GM18873 (cell line): ENCODE measurements at regions not wholly inside any gene's neighbourhood (a gene's known extent, or its start where the extent isn't known, plus 50 kb on each side); places are given as distances from the start of the nearest gene placed in this dataset.
"Not testable (repeated sequence)": the region's sequence is repeated elsewhere in the genome, so short reads cannot be mapped to it uniquely, and the experiment has no call there.

ENCODE experiments used
- ATAC-seq: cut with Tn5 transposase; IDR thresholded peaks from one replicate; pipeline ENCODE4 v1.9.1; 2021; ENCODE audit warnings: mild to moderate bottlenecking, moderate library complexity, moderate number of reproducible peaks; ENCODE audit not compliant: unreplicated experiment, low FRiP score

- no peak for ATAC-seq
Measured at GRCh38 chr7:68691261-68692216, 906.7 kb upstream of the AUTS2 start.

- ATAC-seq, result no peak
Measured at GRCh38 chr7:68692511-68692910, 905.8 kb upstream of the AUTS2 start.

- ATAC-seq, result no peak
Measured at GRCh38 chr7:68694656-68695055, 903.6 kb upstream of the AUTS2 start.

GRCh38 chr7:68697796-68698280 lies 900.4 kb upstream of the AUTS2 start:
- ATAC-seq, result no peak

GRCh38 chr7:68699090-68699711 lies 899.1 kb upstream of the AUTS2 start:
- no peak for ATAC-seq

- ATAC-seq, result no peak
Measured at GRCh38 chr7:68700414-68700813, 897.9 kb upstream of the AUTS2 start.

- no peak for ATAC-seq
Measured at GRCh38 chr7:68706291-68706690, 892.0 kb upstream of the AUTS2 start.

GRCh38 chr7:68707159-68707558 lies 891.1 kb upstream of the AUTS2 start:
- ATAC-seq, result no peak

- ATAC-seq, result no peak
Measured at GRCh38 chr7:68707958-68708357, 890.3 kb upstream of the AUTS2 start.

GRCh38 chr7:68712956-68713495 lies 885.2 kb upstream of the AUTS2 start:
- no peak for ATAC-seq

GRCh38 chr7:68714135-68714534 lies 884.1 kb upstream of the AUTS2 start:
- ATAC-seq, result not testable (repeated sequence)

GRCh38 chr7:68715907-68716306 lies 882.4 kb upstream of the AUTS2 start:
- ATAC-seq, result no peak

- ATAC-seq, result no peak
Measured at GRCh38 chr7:68717176-68717575, 881.1 kb upstream of the AUTS2 start.

GRCh38 chr7:68718097-68718551 lies 880.2 kb upstream of the AUTS2 start:
- ATAC-seq, result no peak

- no peak for ATAC-seq
Measured at GRCh38 chr7:68720697-68721096, 877.6 kb upstream of the AUTS2 start.

- no peak for ATAC-seq
Measured at GRCh38 chr7:68722044-68722443, 876.2 kb upstream of the AUTS2 start.

GRCh38 chr7:68724965-68725364 lies 873.3 kb upstream of the AUTS2 start:
- no peak for ATAC-seq

- no peak for ATAC-seq
Measured at GRCh38 chr7:68725843-68726785, 872.2 kb upstream of the AUTS2 start.

- not testable (repeated sequence) for ATAC-seq
Measured at GRCh38 chr7:68728720-68729119, 869.6 kb upstream of the AUTS2 start.

GRCh38 chr7:68729371-68729770 lies 868.9 kb upstream of the AUTS2 start:
- no peak for ATAC-seq
